ENCODE measurements at regions not wholly inside any gene's neighbourhood (a gene's known extent, or its start where the extent isn't known, plus 50 kb on each side); places are given as distances from the start of the nearest gene placed in this dataset.
A peak's percentile ranks its signal among the peaks of the same experiment; 100 is the strongest.
"Not testable (repeated sequence)": the region's sequence is repeated elsewhere in the genome, so short reads cannot be mapped to it uniquely, and the experiment has no call there.

DNA sequence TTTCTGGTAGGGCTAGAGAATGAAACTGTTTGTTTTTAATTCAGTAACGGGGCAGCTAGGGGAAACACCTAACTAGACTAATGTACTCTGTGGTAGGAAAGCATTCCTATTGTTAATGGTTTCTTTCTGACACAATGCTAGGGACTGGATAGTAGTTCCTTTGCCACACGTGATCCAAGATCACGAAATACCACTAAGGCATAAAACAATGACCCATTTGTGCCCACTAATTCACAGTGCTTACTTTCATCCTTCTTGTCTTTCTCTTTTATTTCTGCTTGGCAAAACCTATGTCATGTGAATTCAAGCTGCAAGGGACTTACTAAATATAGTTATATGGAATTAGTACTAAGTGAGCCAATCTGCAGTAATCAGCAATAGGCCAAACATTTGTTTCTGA is 834.1 kb upstream of the SLITRK6 start:
- Histone ChIP-seq H2BK12ac (ENCODE audit: insufficient read length, low read depth, low read length) (no peak overlapping the region), H3T11ph (ENCODE audit: low read length) (no peak overlapping the region), H2AK5ac (ENCODE audit: insufficient read length, low read length) (no peak overlapping the region), H3K9me3 (ENCODE audit: control insufficient read depth, low read depth, low read length) (no peaks in the 10 kb centered on the region), H4K5ac (ENCODE audit: insufficient read length, low read depth, low read length) (no peak overlapping the region), H2BK20ac (ENCODE audit: low read depth, low read length, poor library complexity, severe bottlenecking) (no peak overlapping the region), H3K79me2 (ENCODE audit: insufficient read depth, low read length) (no peaks in the 10 kb centered on the region), H4K20me1 (ENCODE audit: control insufficient read depth, insufficient read depth, insufficient read length) (no peaks in the 10 kb centered on the region), H3K4ac (ENCODE audit: low read depth, low read length) (no peak overlapping the region), H3K56ac (ENCODE audit: insufficient read length, low read depth, low read length) (no peak overlapping the region), H2BK5ac (ENCODE audit: insufficient read length, low read length) (no peak overlapping the region), H3K79me1 (ENCODE audit: insufficient read depth, low read depth, low read length, poor library complexity, severe bottlenecking) (no peaks in the 10 kb centered on the region), H3K23me2 (ENCODE audit: insufficient read length, low read depth, low read length, poor library complexity, severe bottlenecking) (no peaks in the 10 kb centered on the region), H2BK15ac (ENCODE audit: low read depth, low read length) (no peak overlapping the region), H3K9ac (ENCODE audit: extremely low read depth, insufficient read length, low read length) (no peak overlapping the region), H3K4me2 (ENCODE audit: insufficient read depth, insufficient read length, low read length) (no peak overlapping the region), H2AFZ (ENCODE audit: low read length) (no peak overlapping the region), H3K4me1 (ENCODE audit: insufficient read depth, low read length) (no peaks in the 10 kb centered on the region), H2BK120ac (ENCODE audit: low read depth, low read length, poor library complexity, severe bottlenecking) (no peak overlapping the region), H4K91ac (ENCODE audit: insufficient read length, low read depth, low read length) (no peak overlapping the region), H3K27ac (ENCODE audit: insufficient read length, low read depth, low read length) (no peak overlapping the region), H3K27me3 (ENCODE audit: insufficient read depth, low read length) (no peaks in the 10 kb centered on the region), H3K18ac (ENCODE audit: insufficient read length, low read depth, low read length) (no peak overlapping the region), H3K23ac (ENCODE audit: insufficient read length, low read depth, low read length) (no peak overlapping the region), H4K8ac (replicated peaks; ENCODE audit: insufficient read length, low read depth, low read length) (no peak overlapping the region), H3K14ac (ENCODE audit: insufficient read depth, low read length) (no peak overlapping the region)
- H3K4me1 Mint-ChIP-seq: peaks cover 0 to 4% of the 10 kb centered on the region in 2 experiments; a peak in 2 of 4 replicates
- no peaks in the 10 kb centered on the region for H3K9me3 Mint-ChIP-seq
- no peaks in the 10 kb centered on the region for H3K27me3 Mint-ChIP-seq (ENCODE audit: low read depth)
- TF ChIP-seq, protein P1, sequence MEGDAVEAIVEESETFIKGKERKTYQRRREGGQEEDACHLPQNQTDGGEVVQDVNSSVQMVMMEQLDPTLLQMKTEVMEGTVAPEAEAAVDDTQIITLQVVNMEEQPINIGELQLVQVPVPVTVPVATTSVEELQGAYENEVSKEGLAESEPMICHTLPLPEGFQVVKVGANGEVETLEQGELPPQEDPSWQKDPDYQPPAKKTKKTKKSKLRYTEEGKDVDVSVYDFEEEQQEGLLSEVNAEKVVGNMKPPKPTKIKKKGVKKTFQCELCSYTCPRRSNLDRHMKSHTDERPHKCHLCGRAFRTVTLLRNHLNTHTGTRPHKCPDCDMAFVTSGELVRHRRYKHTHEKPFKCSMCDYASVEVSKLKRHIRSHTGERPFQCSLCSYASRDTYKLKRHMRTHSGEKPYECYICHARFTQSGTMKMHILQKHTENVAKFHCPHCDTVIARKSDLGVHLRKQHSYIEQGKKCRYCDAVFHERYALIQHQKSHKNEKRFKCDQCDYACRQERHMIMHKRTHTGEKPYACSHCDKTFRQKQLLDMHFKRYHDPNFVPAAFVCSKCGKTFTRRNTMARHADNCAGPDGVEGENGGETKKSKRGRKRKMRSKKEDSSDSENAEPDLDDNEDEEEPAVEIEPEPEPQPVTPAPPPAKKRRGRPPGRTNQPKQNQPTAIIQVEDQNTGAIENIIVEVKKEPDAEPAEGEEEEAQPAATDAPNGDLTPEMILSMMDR (conservative IDR thresholded peaks at IDR 0.05): no peak
- no peak overlapping the region for H3K27ac Mint-ChIP-seq
- no CpG with 5 or more reads among the region's 3 CpGs for WGBS (ENCODE audit: extremely low coverage, insufficient read length, low lambda C conversion rate)
- no peak for DNase-seq
- H3K36me3 Mint-ChIP-seq (ENCODE audit: insufficient read depth in 1 of 3, low read depth in 3 of 3): no peaks in the 10 kb centered on the region
- no peak overlapping the region for H3K4me3 Mint-ChIP-seq

GRCh38 chr13:86651171-86651570 is 852.0 kb upstream of the SLITRK6 start:
- H3K18ac ChIP-seq (ENCODE audit: insufficient read length, low read depth, low read length); H3K4me1 ChIP-seq (ENCODE audit: insufficient read depth, low read length); H3K9me3 ChIP-seq (ENCODE audit: control insufficient read depth, low read depth, low read length); H3K9ac ChIP-seq (ENCODE audit: extremely low read depth, insufficient read length, low read length); H3K4ac ChIP-seq (ENCODE audit: low read depth, low read length); H3K14ac ChIP-seq (ENCODE audit: insufficient read depth, low read length); H3K4me3 Mint-ChIP-seq; H2BK15ac ChIP-seq (ENCODE audit: low read depth, low read length); H3K79me1 ChIP-seq (ENCODE audit: insufficient read depth, low read depth, low read length, poor library complexity, severe bottlenecking); H4K5ac ChIP-seq (ENCODE audit: insufficient read length, low read depth, low read length); H3K27me3 Mint-ChIP-seq (ENCODE audit: low read depth); H3K9me3 Mint-ChIP-seq; H3K23me2 ChIP-seq (ENCODE audit: insufficient read length, low read depth, low read length, poor library complexity, severe bottlenecking); H3K4me1 Mint-ChIP-seq; H2AK5ac ChIP-seq (ENCODE audit: insufficient read length, low read length); H3K4me2 ChIP-seq (ENCODE audit: insufficient read depth, insufficient read length, low read length); H2AFZ ChIP-seq (ENCODE audit: low read length); H4K20me1 ChIP-seq (ENCODE audit: control insufficient read depth, insufficient read depth, insufficient read length); H2BK120ac ChIP-seq (ENCODE audit: low read depth, low read length, poor library complexity, severe bottlenecking); H2BK12ac ChIP-seq (ENCODE audit: insufficient read length, low read depth, low read length); H3K36me3 Mint-ChIP-seq (ENCODE audit: insufficient read depth in 1 of 3, low read depth in 3 of 3); H3K56ac ChIP-seq (ENCODE audit: insufficient read length, low read depth, low read length); H3K79me2 ChIP-seq (ENCODE audit: insufficient read depth, low read length); H2BK20ac ChIP-seq (ENCODE audit: low read depth, low read length, poor library complexity, severe bottlenecking); H3K23ac ChIP-seq (ENCODE audit: insufficient read length, low read depth, low read length); H3K27ac ChIP-seq (ENCODE audit: insufficient read length, low read depth, low read length); H3T11ph ChIP-seq (ENCODE audit: low read length); H2BK5ac ChIP-seq (ENCODE audit: insufficient read length, low read length); H4K91ac ChIP-seq (ENCODE audit: insufficient read length, low read depth, low read length); H4K8ac ChIP-seq (replicated peaks; ENCODE audit: insufficient read length, low read depth, low read length); H3K27me3 ChIP-seq (ENCODE audit: insufficient read depth, low read length): not testable (repeated sequence)
- WGBS (ENCODE audit: extremely low coverage, insufficient read length, low lambda C conversion rate): no CpG with 5 or more reads among the region's 5 CpGs
- DNase-seq: peak; percentile 52
- 0 out of 7 replicates have a peak overlapping the region, but pooled peaks of 1 of the 3 experiments have one; percentile 31 for H3K27ac Mint-ChIP-seq

All from H9 (cell line).